Activated T-cell treated with anti-CD3 and anti-CD28 coated beads, Interleukin-2, amount 50 U/mL, for 48 hours (primary cell): ENCODE measurements at regions not wholly inside any gene's neighbourhood (a gene's known extent, or its start where the extent isn't known, plus 50 kb on each side); places are given as distances from the start of the nearest gene placed in this dataset.
A peak's percentile ranks its signal among the peaks of the same experiment; 100 is the strongest.

ENCODE experiments used
- DNase-seq, 2 experiments: peaks; one replicate each; pipeline ENCODE4 v3.0.0-alpha.2; 2020

DNA sequence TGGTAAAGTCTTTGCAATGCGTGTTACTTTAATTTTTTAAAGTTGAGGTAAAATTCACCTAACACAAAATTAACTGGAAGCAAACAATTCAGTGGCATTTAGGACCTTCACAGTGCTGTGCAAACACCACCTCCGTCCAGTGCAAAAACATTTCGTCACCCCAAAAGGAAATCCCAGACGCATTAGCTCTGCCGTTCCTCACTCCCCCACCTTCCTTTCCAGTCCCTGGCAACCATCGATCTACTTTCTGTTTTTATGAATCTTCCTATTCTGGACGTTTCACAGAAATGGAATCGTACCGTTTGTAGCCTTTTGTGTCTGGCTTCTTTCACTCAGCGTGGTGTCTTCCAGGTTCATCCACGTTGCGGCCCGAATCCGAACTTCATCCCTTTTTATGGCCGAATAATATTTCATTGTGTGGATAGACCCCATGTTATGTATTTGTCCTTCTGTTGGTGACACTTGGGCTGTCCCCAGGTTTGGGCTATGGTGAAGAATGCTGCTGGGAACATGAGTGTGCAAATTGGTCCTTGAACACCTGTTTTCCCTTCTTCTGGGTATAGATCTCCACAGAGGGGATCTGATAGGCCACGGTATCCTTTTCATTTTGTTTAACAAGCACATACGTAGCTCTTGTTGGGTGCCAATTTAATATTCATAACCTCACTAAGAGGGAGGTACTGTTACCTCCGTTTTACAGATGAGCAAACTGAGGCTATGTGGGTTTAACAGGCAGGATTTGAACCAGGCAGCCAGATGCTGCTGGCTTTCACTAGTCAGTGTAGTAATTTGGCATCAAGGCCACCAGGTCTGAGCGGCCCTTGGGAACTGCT is 232.0 kb upstream of the GSE1 start:
- DNase-seq: no peak

DNA sequence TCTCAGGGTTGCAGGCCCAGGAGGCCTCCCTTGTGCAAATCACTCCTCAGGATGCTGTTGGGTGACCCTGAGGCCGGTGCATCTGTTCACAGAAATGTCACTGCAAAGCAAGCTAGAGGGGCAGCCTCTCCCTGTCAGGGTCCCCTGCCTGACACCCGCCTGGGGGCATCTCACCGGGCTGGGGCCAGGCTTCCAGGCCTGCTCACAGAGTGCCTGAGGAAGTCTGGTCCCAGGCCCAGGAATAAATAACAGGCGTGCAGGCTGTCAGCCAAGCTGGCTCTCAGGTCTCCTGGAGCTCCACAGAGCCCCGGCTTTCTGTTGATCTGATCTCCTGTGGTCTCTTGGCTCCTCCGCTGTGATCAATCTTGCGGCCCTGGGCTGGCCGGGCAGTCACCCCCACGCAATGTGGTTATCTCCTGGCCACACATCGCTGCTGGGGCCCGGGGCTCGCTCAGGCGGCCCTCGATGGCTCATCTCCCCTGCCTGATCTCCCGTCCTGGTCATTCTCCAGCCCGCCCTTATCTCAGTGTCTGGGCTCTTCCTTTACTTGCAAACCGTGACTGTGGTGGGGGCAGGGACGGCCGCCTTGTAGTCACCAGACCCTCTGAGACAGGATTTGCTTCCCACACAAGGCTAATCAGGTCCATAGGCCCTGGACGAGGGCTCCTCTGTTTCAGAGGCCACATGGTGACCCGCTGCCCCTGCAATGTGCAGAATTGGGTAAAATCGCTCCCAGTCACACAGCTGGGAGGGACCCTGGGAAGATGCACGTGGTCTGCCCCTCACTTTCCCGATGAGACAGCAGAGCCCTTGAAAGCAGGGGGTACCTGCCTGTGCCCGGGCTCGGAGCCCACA is 231.2 kb upstream of the GSE1 start:
- no peak for DNase-seq

GRCh38 chr16:85382717-85383118 is 230.4 kb upstream of the GSE1 start:
- no peak for DNase-seq

GRCh38 chr16:85383836-85384832 is 229.0 kb upstream of the GSE1 start:
- DNase-seq: no peak

- DNase-seq: no peak
Observed at GRCh38 chr16:85384833-85385462, 228.2 kb upstream of the GSE1 start.

GRCh38 chr16:85385463-85386331 is 227.4 kb upstream of the GSE1 start:
- no peak for DNase-seq

DNA sequence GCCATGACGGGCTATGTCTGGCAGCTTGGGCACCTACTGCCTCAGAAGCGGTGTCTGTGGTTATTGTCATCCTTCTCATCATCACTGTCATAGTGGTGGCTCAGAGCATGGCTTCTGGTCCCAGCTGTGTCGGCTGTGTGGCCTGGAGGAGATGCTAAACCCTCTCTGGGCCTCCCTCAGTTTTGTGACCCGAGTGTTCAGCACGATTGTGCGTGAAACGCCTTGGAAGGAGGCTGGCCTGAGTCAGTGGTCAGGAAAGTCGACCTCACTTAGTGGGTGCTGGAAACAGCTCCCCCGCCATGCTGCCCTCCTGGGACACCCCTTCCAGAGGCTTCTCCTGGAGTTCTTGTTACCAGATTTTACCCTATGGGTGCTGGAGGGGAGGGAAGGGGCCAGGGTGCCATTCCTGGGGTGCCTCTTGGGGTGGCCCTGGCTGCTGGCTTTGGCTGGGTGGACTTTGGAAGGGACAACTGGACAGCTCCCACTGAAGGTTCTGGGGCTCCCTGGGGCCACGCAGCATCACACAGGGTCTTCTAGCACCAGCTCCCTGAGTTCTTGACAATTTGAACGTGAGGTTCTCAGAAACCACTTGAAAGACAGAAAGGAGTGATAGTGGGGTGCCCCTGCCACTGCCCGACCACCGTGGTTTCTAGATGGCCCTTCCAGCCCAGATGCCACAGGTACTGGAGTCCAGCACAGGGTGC is 226.5 kb upstream of the GSE1 start:
- no peak for DNase-seq

- DNase-seq: no peak
Observed at GRCh38 chr16:85387171-85387507, 226.0 kb upstream of the GSE1 start.

- DNase-seq: no peak
Observed at GRCh38 chr16:85387731-85388295, 225.3 kb upstream of the GSE1 start.

- DNase-seq: no peak
Observed at GRCh38 chr16:85389679-85390470, 223.2 kb upstream of the GSE1 start.

- no peak for DNase-seq
Observed at GRCh38 chr16:85390511-85391174, 222.5 kb upstream of the GSE1 start.

GRCh38 chr16:85391175-85391707 is 221.9 kb upstream of the GSE1 start:
- no peak for DNase-seq

DNA sequence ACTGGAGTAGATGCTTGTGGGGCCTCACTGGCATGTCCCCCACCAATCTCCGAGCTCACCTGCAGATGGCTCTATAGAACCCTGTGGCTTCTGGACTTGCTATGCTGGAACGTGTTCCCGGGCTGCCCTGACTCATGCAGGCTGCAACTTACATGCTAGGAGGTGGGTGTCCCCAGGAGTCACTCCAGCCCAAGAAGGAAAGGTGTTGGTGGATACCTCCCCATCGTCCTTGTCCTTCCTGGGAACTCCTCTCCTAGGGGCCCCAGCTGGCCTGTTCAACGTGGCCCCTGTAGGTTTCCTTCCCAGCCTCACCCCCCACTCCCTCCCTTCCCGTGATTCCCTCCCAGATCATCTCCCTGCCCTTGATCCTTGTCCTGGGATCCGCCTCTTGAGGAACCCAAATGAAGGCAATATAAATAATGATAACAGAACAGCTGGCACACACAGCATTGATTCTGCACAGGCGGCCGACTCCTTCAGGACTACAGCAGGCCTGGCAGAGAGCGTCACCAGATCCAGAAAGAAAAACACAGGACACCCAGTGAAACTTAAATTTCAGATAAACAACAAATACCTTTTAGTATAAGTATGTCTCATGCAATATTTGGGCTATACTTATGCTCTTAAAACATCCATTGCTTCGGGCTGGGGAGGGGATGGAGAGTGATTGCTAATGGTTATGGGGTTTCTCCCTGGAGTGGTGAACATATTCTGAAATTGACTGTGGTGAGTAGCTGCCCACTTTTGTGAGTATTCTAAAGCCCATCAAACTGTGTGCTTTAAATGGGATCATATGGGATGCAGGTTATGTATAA is 221.1 kb upstream of the GSE1 start:
- no peak for DNase-seq

- DNase-seq: no peak
Observed at GRCh38 chr16:85392756-85393673, 220.1 kb upstream of the GSE1 start.

GRCh38 chr16:85393674-85394451 is 219.3 kb upstream of the GSE1 start:
- peak; percentile 74 to 82 for DNase-seq
